ENCODE measurements at regions not wholly inside any gene's neighbourhood (a gene's known extent, or its start where the extent isn't known, plus 50 kb on each side); places are given as distances from the start of the nearest gene placed in this dataset.

DNA sequence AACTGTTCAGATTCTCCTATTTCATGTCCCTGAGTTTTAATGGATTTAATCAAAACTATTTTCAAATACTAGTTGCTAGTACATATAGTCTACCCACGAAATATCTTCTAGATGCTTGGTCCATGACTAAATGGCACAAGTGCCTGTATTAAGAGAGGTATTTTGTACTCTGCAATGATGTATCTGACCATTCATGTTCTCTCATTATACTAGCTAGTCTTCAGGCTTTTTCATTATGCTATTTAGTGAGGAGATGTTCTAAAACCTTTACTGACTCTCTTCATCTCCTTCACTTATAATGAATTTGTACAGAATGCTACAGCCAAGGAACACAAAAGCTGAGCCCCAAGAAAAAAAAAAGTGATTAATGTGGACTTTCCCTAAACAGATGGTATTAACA lies 222.5 kb downstream of the AHR start:
- TF ChIP-seq, protein P1, sequence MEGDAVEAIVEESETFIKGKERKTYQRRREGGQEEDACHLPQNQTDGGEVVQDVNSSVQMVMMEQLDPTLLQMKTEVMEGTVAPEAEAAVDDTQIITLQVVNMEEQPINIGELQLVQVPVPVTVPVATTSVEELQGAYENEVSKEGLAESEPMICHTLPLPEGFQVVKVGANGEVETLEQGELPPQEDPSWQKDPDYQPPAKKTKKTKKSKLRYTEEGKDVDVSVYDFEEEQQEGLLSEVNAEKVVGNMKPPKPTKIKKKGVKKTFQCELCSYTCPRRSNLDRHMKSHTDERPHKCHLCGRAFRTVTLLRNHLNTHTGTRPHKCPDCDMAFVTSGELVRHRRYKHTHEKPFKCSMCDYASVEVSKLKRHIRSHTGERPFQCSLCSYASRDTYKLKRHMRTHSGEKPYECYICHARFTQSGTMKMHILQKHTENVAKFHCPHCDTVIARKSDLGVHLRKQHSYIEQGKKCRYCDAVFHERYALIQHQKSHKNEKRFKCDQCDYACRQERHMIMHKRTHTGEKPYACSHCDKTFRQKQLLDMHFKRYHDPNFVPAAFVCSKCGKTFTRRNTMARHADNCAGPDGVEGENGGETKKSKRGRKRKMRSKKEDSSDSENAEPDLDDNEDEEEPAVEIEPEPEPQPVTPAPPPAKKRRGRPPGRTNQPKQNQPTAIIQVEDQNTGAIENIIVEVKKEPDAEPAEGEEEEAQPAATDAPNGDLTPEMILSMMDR (IDR thresholded peaks at IDR 0.05; ENCODE audit: insufficient read depth, low read depth, low read length), result no peak
- no peak for TF ChIP-seq EZH2 (IDR thresholded peaks at IDR 0.05; ENCODE audit: insufficient read depth, low read length)

Measured in astrocyte (in vitro differentiated cells and primary cell).